Stimulated activated CD8-positive, alpha-beta memory T cell treated with anti-CD3 and anti-CD28 coated beads, Interleukin-7, amount 100 ng/mL, for 4 hours (primary cell): ENCODE measurements at regions not wholly inside any gene's neighbourhood (a gene's known extent, or its start where the extent isn't known, plus 50 kb on each side); places are given as distances from the start of the nearest gene placed in this dataset.

Experiments
- DNase-seq, 2 donors: peaks; one replicate each; pipeline ENCODE4 v3.0.0-alpha.2; 2020; ENCODE audit warnings: low read depth in 2 of 2

GRCh38 chr22:23410411-23410810, 169.7 kb downstream of the IGLL1 start:
- no peak for DNase-seq

- no peak for DNase-seq
Observed at GRCh38 chr22:23409976-23410375, 170.1 kb downstream of the IGLL1 start.

GRCh38 chr22:23408321-23408720, 171.8 kb downstream of the IGLL1 start:
- no peak for DNase-seq

- no peak for DNase-seq
Observed at GRCh38 chr22:23405366-23405851, 174.7 kb downstream of the IGLL1 start.

DNA sequence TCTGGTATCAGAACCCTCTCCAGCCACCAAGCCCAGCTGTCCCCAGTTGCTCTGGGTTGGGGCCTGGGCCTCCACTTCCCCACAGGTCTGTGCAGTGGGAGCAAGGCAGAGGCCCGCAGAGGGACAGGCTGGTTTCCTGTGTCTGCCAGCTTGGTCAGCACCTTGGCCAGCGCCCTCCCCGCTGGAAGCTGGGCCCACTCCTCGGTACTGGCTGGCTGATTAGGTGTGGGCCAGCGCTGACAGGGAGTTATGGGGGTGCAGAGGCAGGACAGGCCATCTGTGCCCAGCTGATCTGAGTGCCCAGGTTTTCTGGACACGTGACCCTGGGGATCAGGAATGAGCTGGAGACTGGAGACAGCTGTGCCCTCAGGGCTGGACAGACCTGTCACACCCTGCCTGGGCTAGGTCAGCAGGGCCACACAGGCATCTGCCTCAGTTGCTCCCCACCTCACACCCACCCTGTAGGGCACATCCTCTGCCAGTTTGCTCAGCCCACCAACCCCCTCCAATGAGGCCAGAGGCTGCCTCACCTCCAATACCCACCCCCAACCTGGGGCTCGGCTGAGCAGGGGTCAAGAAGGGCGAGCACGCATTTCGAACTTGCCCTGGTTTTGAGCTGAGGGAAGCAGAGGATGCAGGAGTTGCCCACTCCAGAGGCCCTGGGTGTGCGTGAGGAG, 175.3 kb downstream of the IGLL1 start:
- DNase-seq: no peak

DNA sequence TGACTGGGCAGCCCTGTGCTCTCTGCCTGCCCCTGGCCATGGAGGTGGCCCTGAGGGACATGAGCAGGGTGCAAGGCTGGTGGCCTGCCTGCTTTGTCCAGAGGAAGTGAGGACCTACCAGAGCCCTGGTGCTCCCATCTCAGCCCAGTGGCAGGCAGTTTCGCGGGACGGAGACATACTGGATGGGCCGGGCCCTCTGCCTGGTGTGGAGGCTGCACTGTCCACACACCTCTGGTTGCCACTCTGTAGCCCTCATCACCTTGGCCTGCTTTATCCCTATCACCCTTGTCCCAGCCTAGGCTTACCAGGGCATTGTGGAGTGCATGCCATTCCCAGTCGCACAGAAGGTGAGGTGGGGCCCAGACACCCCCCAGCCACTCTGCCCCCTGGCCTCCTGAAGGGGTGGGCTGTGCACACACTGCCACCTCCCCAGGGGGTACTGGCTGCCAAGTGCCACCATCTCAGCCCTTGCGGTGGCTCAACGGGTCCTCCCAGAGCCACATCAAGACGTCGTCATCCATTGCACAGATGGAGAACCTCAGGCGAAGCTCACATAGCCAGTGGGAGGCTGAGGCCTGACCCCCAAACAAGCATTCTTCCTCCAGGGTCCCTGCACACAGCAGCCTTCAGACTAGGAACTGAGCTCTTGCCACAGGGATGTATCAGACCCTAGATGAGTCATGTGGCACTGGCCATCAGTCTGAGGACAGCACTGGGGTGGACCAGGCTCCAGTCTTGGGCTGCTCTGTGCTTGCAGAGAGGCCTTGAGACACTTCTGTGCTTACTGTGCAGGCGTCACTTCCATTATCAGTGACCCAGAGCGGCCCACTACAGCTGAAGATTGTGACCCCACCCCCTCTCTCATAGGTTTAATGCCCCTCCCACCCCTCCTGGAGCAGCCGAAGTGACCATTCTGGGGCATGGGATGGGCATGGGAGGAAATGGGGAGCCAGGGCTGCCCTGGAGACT, 176.1 kb downstream of the IGLL1 start:
- DNase-seq: no peak

DNA sequence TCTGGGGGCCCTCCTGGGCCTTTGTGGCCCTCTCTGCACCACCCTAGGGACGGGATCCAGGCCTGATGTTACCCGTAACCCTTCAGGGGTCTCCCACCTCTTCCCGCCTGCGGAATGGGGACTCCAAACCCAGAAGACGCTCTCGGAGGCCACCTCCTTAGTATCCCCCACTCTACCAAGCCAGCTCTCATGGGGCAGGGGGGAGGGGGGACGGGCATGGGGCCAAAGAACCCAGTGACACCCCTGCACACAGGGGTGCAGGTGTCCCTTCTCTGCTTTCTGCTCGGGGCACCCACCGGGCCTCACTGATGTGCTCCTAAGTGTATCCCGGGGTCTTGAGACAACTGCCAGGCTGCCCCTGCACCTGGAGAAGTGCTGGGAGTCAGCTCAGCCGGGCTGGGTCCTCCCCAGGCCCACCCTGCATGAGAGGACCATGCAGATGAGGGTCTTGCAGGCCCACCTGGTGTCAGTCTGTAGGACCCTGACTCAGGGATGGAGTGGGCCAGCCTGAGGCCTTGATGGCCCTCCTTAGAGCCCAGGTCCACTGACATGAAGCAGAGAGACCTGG, 176.9 kb downstream of the IGLL1 start:
- no peak for DNase-seq

- DNase-seq: peak in 1 of 2 donors; percentile 24
Observed at GRCh38 chr22:23402275-23403151, 177.6 kb downstream of the IGLL1 start.

DNA sequence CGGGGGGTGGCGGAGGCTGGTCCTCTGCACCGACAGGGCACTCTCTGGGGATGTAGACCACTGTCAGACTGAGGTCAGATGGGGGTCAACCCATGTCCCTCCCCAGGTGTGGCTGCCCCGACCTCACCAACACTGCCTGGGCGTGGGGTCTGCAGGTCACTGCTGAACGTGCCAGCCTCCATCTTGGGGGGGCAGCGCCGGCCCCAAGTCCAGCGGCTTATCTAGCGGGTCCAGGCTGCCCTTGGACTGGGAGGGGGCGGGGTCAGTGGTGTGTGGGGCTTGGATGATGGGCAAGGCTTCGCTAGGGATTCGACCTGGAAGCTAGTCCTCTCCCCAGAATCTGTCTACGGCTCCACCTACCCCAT, 178.2 kb downstream of the IGLL1 start:
- no peak for DNase-seq

- DNase-seq: no peak
Observed at GRCh38 chr22:23401111-23401909, 178.8 kb downstream of the IGLL1 start.

DNA sequence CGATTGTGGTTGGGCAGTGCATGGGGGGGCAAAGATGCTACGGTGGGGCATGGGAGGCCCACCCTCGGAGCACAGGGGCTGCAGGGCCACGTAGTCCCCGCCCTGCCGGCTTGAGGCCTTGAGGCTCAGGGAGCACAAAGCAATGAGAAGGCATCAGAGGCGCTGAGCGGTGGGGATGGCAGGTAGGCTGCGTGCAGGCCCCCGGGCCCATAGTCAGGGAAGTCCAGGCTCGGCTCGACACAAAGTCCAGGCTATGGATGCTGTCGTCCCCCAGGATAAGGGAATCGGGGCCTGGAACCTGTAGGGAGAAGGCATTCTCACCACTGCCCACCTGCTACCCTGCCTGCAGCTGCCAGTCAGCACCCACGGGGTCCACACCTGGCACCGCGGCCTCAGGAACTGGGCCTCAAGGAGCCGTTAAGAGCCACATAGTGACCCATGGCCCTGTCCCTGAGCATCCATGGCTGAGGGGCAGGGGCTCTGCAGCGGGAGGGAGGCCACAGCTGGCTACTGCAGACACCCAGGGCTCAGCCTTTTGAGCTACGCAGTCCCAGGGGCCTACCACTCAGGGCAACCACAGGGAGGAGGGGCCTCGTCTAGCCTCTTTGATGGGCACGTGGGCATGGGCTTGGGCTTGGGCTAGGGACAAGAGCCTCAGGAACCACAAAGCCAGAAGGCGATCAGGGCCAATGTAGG, 179.7 kb downstream of the IGLL1 start:
- no peak for DNase-seq

GRCh38 chr22:23399367-23400285, 180.5 kb downstream of the IGLL1 start:
- DNase-seq: no peak

GRCh38 chr22:23398701-23399366, 181.3 kb downstream of the IGLL1 start:
- no peak for DNase-seq

GRCh38 chr22:23397613-23398567, 182.2 kb downstream of the IGLL1 start:
- DNase-seq: no peak

DNA sequence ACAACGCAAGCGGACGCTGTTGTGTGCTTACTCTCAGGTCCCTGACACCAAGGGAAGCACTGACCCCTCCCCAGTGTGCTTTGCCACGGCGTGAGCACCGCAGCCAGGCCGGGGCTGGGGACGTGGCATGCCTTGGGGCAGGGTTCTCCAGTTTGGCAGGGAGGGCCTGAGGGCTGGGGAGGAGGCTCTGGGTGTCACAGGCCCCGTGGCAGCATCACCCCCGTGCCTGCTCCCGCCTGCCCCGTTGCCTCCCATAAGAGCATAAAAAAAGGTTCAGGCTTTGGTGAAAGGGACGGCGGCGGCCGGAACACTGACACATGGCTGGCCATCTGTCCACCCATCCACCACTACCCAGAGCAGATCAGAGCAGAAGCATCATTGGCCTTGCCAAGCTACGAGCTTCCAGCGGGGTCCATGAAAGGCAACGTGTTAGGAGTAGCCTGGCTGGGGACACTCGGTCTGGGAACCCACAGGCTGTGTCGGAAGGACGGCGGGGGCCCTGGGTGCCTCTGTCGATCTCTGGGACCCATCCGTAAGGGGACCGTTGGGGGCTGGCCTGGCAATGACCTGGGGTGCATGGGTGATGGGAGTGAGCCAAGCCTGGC, 183.0 kb downstream of the IGLL1 start:
- no peak for DNase-seq

DNA sequence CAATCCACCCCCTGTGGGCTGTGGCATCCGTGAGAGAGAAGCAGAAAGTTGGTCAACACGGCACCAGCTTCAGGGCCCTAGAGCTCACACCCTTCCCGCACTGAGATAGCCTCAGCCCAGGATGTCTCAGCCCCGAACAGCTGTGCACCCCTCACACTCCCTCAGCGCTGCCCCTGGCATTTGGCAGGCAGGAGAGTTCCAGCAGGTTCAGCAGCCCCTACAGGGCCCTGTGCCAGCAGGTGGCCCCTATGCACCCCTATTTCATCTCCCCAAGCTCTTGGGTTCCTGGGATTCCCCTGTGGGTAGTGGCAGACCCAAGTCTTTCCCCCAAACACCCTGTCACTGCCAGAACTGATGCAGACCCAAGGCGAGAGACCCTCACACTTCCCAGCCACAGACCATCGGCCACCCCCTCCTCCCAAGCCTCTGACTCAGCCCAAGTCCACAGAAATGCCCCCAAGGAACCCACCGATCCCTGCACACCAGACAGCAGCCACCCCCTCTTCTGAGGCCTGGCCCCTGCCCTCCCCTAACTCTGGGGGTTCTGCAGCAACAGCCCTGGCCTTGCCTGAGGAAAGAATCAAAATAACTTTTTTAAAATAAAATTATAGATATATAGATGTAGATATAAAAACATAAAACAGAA, 183.6 kb downstream of the IGLL1 start:
- DNase-seq: no peak
